ENCODE measurements at regions not wholly inside any gene's neighbourhood (a gene's known extent, or its start where the extent isn't known, plus 50 kb on each side); places are given as distances from the start of the nearest gene placed in this dataset.

GRCh38 chr3:180246688-180247195 is 210.0 kb upstream of the PEX5L start:
- TF ChIP-seq, protein P1, sequence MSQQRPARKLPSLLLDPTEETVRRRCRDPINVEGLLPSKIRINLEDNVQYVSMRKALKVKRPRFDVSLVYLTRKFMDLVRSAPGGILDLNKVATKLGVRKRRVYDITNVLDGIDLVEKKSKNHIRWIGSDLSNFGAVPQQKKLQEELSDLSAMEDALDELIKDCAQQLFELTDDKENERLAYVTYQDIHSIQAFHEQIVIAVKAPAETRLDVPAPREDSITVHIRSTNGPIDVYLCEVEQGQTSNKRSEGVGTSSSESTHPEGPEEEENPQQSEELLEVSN (IDR thresholded peaks at IDR 0.05; ENCODE audit: borderline replicate concordance, low read depth) = no peak
- TF ChIP-seq, protein P2, sequence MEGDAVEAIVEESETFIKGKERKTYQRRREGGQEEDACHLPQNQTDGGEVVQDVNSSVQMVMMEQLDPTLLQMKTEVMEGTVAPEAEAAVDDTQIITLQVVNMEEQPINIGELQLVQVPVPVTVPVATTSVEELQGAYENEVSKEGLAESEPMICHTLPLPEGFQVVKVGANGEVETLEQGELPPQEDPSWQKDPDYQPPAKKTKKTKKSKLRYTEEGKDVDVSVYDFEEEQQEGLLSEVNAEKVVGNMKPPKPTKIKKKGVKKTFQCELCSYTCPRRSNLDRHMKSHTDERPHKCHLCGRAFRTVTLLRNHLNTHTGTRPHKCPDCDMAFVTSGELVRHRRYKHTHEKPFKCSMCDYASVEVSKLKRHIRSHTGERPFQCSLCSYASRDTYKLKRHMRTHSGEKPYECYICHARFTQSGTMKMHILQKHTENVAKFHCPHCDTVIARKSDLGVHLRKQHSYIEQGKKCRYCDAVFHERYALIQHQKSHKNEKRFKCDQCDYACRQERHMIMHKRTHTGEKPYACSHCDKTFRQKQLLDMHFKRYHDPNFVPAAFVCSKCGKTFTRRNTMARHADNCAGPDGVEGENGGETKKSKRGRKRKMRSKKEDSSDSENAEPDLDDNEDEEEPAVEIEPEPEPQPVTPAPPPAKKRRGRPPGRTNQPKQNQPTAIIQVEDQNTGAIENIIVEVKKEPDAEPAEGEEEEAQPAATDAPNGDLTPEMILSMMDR (IDR thresholded peaks at IDR 0.05) = no peak
- no peak for TF ChIP-seq CEBPB (IDR thresholded peaks at IDR 0.05)
- TF ChIP-seq POLR2A (IDR thresholded peaks at IDR 0.05; ENCODE audit: low read length) = no peak
- no peak for TF ChIP-seq EP300 (IDR thresholded peaks at IDR 0.05)
- TF ChIP-seq HOXA7 (CRISPR knock-in tag; IDR thresholded peaks at IDR 0.05) = no peak
- no peak for TF ChIP-seq ELK1 (IDR thresholded peaks at IDR 0.05; ENCODE audit: low read depth, low read length)
